ENCODE measurements at regions not wholly inside any gene's neighbourhood (a gene's known extent, or its start where the extent isn't known, plus 50 kb on each side); places are given as distances from the start of the nearest gene placed in this dataset.

DNA sequence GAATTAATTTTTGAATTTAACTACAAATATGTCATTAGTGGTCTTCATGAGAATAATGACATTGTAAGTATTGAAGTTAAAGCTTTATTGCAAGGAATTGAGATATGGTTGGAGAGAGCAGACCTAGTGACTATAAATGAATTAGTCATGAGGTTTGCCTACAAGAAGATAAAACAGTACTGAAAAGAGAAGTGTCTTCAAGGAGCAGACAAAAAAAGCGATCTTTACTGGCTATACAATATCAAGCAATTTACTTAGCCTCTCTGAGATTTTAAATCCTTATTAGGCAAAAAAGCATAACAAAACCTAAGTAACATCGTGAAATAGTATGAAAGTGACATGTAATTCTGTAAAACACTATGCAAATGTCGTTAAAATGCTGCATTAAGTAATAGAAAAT, 435.1 kb upstream of the PCDH20 start:
- Histone ChIP-seq H3K36me3 (ENCODE audit: control insufficient read depth, low read length) (no peaks in the 10 kb centered on the region), H3K4me1 (ENCODE audit: control insufficient read depth, low read length) (no peaks in the 10 kb centered on the region)
- no peak for TF ChIP-seq EZH2phosphoT487 (IDR thresholded peaks at IDR 0.05; ENCODE audit: borderline replicate concordance, low read length)
- TF ChIP-seq, protein P1, sequence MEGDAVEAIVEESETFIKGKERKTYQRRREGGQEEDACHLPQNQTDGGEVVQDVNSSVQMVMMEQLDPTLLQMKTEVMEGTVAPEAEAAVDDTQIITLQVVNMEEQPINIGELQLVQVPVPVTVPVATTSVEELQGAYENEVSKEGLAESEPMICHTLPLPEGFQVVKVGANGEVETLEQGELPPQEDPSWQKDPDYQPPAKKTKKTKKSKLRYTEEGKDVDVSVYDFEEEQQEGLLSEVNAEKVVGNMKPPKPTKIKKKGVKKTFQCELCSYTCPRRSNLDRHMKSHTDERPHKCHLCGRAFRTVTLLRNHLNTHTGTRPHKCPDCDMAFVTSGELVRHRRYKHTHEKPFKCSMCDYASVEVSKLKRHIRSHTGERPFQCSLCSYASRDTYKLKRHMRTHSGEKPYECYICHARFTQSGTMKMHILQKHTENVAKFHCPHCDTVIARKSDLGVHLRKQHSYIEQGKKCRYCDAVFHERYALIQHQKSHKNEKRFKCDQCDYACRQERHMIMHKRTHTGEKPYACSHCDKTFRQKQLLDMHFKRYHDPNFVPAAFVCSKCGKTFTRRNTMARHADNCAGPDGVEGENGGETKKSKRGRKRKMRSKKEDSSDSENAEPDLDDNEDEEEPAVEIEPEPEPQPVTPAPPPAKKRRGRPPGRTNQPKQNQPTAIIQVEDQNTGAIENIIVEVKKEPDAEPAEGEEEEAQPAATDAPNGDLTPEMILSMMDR (IDR thresholded peaks at IDR 0.05; ENCODE audit: low read depth, low read length, poor library complexity, severe bottlenecking), result no peak

DNA sequence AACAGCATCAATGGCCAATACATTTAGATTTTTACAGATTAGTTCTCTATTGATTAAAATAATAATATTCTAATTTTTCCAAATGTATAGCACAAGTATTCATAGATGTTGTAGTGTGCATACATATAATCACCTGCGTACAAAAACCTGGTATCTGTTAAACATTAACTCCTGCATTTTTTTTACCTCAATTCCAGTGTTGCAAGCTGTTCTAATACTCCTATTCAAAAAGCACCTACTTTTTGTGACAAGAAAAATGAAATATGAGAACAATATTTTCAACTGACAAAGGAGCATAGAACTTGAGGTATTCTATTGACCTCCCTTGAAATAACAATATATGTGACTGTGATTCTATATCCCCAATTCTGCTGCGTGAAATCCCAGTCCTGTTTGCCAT, 422.9 kb upstream of the PCDH20 start:
- Histone ChIP-seq H3F3A (ENCODE audit: control insufficient read depth, insufficient read depth) (no peaks in the 10 kb centered on the region), H4K20me1 (ENCODE audit: control insufficient read depth, insufficient read depth, low read depth, low read length) (no peaks in the 10 kb centered on the region)

More for the DNA sequence above, 435.1 kb upstream of the PCDH20 start:
- Histone ChIP-seq H3K79me2 (ENCODE audit: control insufficient read depth, low read length) (no peaks in the 10 kb centered on the region), H3K4me3 (ENCODE audit: low read length) (no peak overlapping the region), H3K9me3 (ENCODE audit: control insufficient read depth, insufficient read depth, low read length) (no peaks in the 10 kb centered on the region), H3K4me2 (ENCODE audit: low read length) (no peak overlapping the region), H3K27ac (ENCODE audit: low read depth, low read length) (no peak overlapping the region), H3K27me3 (ENCODE audit: control insufficient read depth, low read length) (no peaks in the 10 kb centered on the region), H4K20me1 (ENCODE audit: control insufficient read depth, insufficient read depth, low read depth, low read length) (no peaks in the 10 kb centered on the region), H3K9me2 (replicated peaks; ENCODE audit: control insufficient read depth, low read length) (no peaks in the 10 kb centered on the region), H3F3A (ENCODE audit: control insufficient read depth, insufficient read depth) (no peaks in the 10 kb centered on the region)

DNA sequence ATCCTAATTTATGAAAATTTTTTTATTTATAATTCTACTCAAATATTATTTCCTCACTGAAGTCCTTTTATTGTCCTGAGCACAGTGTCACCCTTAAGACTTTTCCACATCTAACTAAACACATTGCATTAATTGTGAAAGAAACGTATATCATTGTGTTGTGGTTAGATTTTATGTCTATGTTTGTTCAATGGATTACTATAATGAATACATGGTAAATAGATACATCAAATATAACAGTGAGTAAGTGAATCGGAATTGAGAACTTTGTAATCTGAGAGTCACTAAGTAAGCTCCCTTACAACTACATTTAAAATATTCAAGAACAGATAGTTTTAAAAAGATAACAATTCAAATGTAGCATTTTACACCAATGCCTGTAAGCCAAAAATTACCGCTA, 417.6 kb upstream of the PCDH20 start:
- no peaks in the 10 kb centered on the region for H3K9me3 ChIP-seq (ENCODE audit: control insufficient read depth, insufficient read depth, low read length)
- no peaks in the 10 kb centered on the region for H3K36me3 ChIP-seq (ENCODE audit: control insufficient read depth, low read length)
- no peak for TF ChIP-seq EZH2phosphoT487 (IDR thresholded peaks at IDR 0.05; ENCODE audit: borderline replicate concordance, low read length)
- TF ChIP-seq, protein P1 (IDR thresholded peaks at IDR 0.05; ENCODE audit: low read depth, low read length, poor library complexity, severe bottlenecking), result no peak
- no peaks in the 10 kb centered on the region for H3K9me2 ChIP-seq (replicated peaks; ENCODE audit: control insufficient read depth, low read length)
- H3K4me2 ChIP-seq (ENCODE audit: low read length), result no peak overlapping the region
- no peaks in the 10 kb centered on the region for H4K20me1 ChIP-seq (ENCODE audit: control insufficient read depth, insufficient read depth, low read depth, low read length)
- H3F3A ChIP-seq (ENCODE audit: control insufficient read depth, insufficient read depth), result no peaks in the 10 kb centered on the region
- no peak overlapping the region for H3K27ac ChIP-seq (ENCODE audit: low read depth, low read length)
- no peaks in the 10 kb centered on the region for H3K27me3 ChIP-seq (ENCODE audit: control insufficient read depth, low read length)
- no peaks in the 10 kb centered on the region for H3K79me2 ChIP-seq (ENCODE audit: control insufficient read depth, low read length)
- H3K4me3 ChIP-seq (ENCODE audit: low read length), result no peak overlapping the region
- no peaks in the 10 kb centered on the region for H3K4me1 ChIP-seq (ENCODE audit: control insufficient read depth, low read length)

More for the DNA sequence above, 422.9 kb upstream of the PCDH20 start:
- Histone ChIP-seq H3K36me3 (ENCODE audit: control insufficient read depth, low read length) (no peaks in the 10 kb centered on the region), H3K4me1 (ENCODE audit: control insufficient read depth, low read length) (no peaks in the 10 kb centered on the region), H3K9me2 (replicated peaks; ENCODE audit: control insufficient read depth, low read length) (no peaks in the 10 kb centered on the region), H3K4me3 (ENCODE audit: low read length) (no peak overlapping the region), H3K4me2 (ENCODE audit: low read length) (no peak overlapping the region), H3K27ac (ENCODE audit: low read depth, low read length) (no peak overlapping the region), H3K27me3 (ENCODE audit: control insufficient read depth, low read length) (no peaks in the 10 kb centered on the region), H3K9me3 (ENCODE audit: control insufficient read depth, insufficient read depth, low read length) (no peaks in the 10 kb centered on the region), H3K79me2 (ENCODE audit: control insufficient read depth, low read length) (no peaks in the 10 kb centered on the region)
- TF ChIP-seq, protein P1 (IDR thresholded peaks at IDR 0.05; ENCODE audit: low read depth, low read length, poor library complexity, severe bottlenecking), result no peak
- no peak for TF ChIP-seq EZH2phosphoT487 (IDR thresholded peaks at IDR 0.05; ENCODE audit: borderline replicate concordance, low read length)

DNA sequence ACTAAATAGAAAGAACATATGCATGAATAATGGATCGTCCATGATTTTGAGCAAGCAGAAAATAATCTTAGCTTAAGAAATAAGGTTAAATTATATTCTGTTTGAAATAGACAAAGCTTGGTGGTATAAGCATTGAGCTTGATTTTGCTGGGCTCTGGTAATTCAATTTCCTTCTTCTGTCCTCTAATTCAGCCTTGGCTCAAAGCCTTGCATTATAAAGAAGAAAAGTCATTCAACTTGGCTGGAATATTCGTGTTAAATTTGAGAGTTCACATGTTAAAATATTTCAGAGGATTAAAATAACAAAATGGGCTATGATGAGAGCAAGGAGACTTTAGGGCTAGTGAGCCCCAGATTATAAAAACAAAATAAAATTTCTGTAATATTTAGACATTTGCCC, 415.4 kb upstream of the PCDH20 start:
- H3F3A ChIP-seq (ENCODE audit: control insufficient read depth, insufficient read depth), result no peaks in the 10 kb centered on the region
- H3K4me1 ChIP-seq (ENCODE audit: control insufficient read depth, low read length), result no peaks in the 10 kb centered on the region
- H3K27ac ChIP-seq (ENCODE audit: low read depth, low read length), result no peak overlapping the region
- H3K36me3 ChIP-seq (ENCODE audit: control insufficient read depth, low read length), result no peaks in the 10 kb centered on the region
- no peaks in the 10 kb centered on the region for H4K20me1 ChIP-seq (ENCODE audit: control insufficient read depth, insufficient read depth, low read depth, low read length)
- no peaks in the 10 kb centered on the region for H3K79me2 ChIP-seq (ENCODE audit: control insufficient read depth, low read length)
- TF ChIP-seq, protein P1 (IDR thresholded peaks at IDR 0.05; ENCODE audit: low read depth, low read length, poor library complexity, severe bottlenecking), result no peak
- TF ChIP-seq EZH2phosphoT487 (IDR thresholded peaks at IDR 0.05; ENCODE audit: borderline replicate concordance, low read length), result no peak
- no peak overlapping the region for H3K4me3 ChIP-seq (ENCODE audit: low read length)
- no peaks in the 10 kb centered on the region for H3K27me3 ChIP-seq (ENCODE audit: control insufficient read depth, low read length)
- H3K4me2 ChIP-seq (ENCODE audit: low read length), result no peak overlapping the region
- no peaks in the 10 kb centered on the region for H3K9me2 ChIP-seq (replicated peaks; ENCODE audit: control insufficient read depth, low read length)
- no peaks in the 10 kb centered on the region for H3K9me3 ChIP-seq (ENCODE audit: control insufficient read depth, insufficient read depth, low read length)
